Smooth muscle cell (in vitro differentiated cells): ENCODE measurements at regions not wholly inside any gene's neighbourhood (a gene's known extent, or its start where the extent isn't known, plus 50 kb on each side); places are given as distances from the start of the nearest gene placed in this dataset.
"Not testable (repeated sequence)": the region's sequence is repeated elsewhere in the genome, so short reads cannot be mapped to it uniquely, and the experiment has no call there.

Experiments
- DNase-seq: peaks from one replicate; lab custom pipeline; 2025; ENCODE audit not compliant: unreplicated experiment; lab: John Stamatoyannopoulos, UW
- H2AFZ ChIP-seq: fragments of 200-600 bp; sonication (generic); 2 replicates; pipeline ENCODE4 v1.6.0; 2016; ENCODE audit warnings: antibody characterized with exemption, low read depth, mild to moderate bottlenecking
- H3F3A ChIP-seq: fragments of 200-600 bp; sonication (generic); 2 replicates; pipeline ENCODE4 v1.6.0; 2017; ENCODE audit warnings: antibody characterized with exemption, low read depth
- H3K27ac ChIP-seq: fragments of 200-600 bp; sonication (generic); 2 replicates; pipeline ENCODE4 v1.5.1; 2016; ENCODE audit warnings: low read depth, mild to moderate bottlenecking
- H3K27me3 ChIP-seq: fragments of 200-600 bp; sonication (generic); 2 replicates; pipeline ENCODE4 v1.6.1; 2016; ENCODE audit warnings: low read depth, mild to moderate bottlenecking
- H3K36me3 ChIP-seq: fragments of 200-600 bp; sonication (generic); 2 replicates; pipeline ENCODE4 v1.5.1; 2016; ENCODE audit warnings: low read depth
- H3K4me1 ChIP-seq: fragments of 200-600 bp; sonication (generic); 2 replicates; pipeline ENCODE4 v1.5.1; 2016; ENCODE audit warnings: low read depth
- H3K4me2 ChIP-seq: fragments of 200-600 bp; sonication (generic); 2 replicates; pipeline ENCODE4 v1.6.0; 2016; ENCODE audit warnings: mild to moderate bottlenecking
- H3K4me3 ChIP-seq: fragments of 200-600 bp; sonication (generic); 2 replicates; pipeline ENCODE4 v1.5.1; 2016; ENCODE audit warnings: mild to moderate bottlenecking
- H3K79me2 ChIP-seq: fragments of 200-600 bp; sonication (generic); 2 replicates; pipeline ENCODE4 v1.6.0; 2016; ENCODE audit warnings: low read depth, mild to moderate bottlenecking
- H3K9ac ChIP-seq: fragments of 200-600 bp; sonication (generic); 2 replicates; pipeline ENCODE4 v1.6.0; 2016; ENCODE audit warnings: low read depth
- H3K9me3 ChIP-seq: fragments of 200-600 bp; sonication (generic); replicated peaks from 2 replicates; pipeline ENCODE4 v1.5.1; 2016; ENCODE audit warnings: low read depth
- H4K20me1 ChIP-seq: fragments of 200-600 bp; sonication (generic); 2 replicates; pipeline ENCODE4 v1.6.0; 2016; ENCODE audit warnings: low read depth
- WGBS: methylation state at CpG from one replicate; pipeline ENCODE4 v1.1.7; 2016; ENCODE audit warnings: low lambda C conversion rate; 5-methylcytosine and 5-hydroxymethylcytosine counted together
- TF ChIP-seq, protein P1 (sequence below): fragments of 200-600 bp; sonication (generic); IDR thresholded peaks from 2 replicates; pipeline ENCODE4 v1.5.1; 2017; ENCODE audit warnings: borderline replicate concordance, mild to moderate bottlenecking, antibody characterized with exemption; ENCODE audit not compliant: insufficient read depth, poor library complexity, severe bottlenecking

DNA sequence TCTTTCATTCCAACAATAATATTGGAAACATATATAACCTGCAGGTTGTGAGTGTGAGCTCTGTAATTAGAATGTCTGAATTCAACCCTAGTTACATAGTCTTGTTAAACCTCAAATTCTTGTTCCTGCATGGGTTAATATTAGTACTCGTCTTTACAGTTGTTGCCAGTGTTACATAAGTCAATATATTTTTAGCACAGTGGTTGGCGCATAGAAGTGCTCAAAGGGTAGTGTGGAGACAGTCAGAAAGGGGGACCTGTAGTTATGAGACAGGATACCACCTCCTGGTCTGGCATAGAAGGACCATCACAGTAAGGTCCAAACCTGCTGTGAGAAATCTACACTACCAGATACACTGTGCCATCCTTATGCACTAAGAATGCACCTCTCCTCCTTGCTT, 1045.9 kb upstream of the SLIT2 start:
- TF ChIP-seq, protein P1, sequence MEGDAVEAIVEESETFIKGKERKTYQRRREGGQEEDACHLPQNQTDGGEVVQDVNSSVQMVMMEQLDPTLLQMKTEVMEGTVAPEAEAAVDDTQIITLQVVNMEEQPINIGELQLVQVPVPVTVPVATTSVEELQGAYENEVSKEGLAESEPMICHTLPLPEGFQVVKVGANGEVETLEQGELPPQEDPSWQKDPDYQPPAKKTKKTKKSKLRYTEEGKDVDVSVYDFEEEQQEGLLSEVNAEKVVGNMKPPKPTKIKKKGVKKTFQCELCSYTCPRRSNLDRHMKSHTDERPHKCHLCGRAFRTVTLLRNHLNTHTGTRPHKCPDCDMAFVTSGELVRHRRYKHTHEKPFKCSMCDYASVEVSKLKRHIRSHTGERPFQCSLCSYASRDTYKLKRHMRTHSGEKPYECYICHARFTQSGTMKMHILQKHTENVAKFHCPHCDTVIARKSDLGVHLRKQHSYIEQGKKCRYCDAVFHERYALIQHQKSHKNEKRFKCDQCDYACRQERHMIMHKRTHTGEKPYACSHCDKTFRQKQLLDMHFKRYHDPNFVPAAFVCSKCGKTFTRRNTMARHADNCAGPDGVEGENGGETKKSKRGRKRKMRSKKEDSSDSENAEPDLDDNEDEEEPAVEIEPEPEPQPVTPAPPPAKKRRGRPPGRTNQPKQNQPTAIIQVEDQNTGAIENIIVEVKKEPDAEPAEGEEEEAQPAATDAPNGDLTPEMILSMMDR: no peak
- H3K4me1 ChIP-seq: no peaks in the 10 kb centered on the region
- H3K36me3 ChIP-seq: no peaks in the 10 kb centered on the region
- DNase-seq: no peak
- no peaks in the 10 kb centered on the region for H3K79me2 ChIP-seq
- H2AFZ ChIP-seq: no peak overlapping the region
- no peak overlapping the region for H3K9ac ChIP-seq
- no peaks in the 10 kb centered on the region for H3F3A ChIP-seq
- H3K4me2 ChIP-seq: no peak overlapping the region
- no peak overlapping the region for H3K27ac ChIP-seq
- H3K9me3 ChIP-seq: peaks cover 3% of the 10 kb centered on the region
- no peak overlapping the region for H3K4me3 ChIP-seq
- H4K20me1 ChIP-seq: no peaks in the 10 kb centered on the region
- WGBS: 92% methylated on average over 2 of the region's 2 CpGs
- H3K27me3 ChIP-seq: no peaks in the 10 kb centered on the region

DNA sequence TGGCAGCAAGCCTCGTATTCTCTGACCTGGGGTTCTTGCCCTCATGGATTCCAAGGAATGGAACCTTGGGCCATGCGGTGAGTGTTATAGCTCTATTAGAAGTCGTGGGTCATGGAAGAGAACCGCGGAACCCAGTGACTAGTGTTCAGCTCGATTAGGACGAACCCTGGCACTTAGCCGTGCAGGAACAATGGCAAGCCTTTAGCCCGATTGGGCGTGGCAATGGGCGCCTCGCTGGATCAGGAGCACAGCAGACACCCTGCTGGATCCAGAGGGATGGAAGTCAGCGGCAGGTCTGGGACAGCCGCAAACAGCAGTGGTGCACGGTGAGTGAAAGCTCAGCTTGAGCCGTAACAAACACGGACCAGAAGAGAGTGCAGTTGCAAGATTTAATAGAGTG, 1053.9 kb upstream of the SLIT2 start:
- H3K27ac ChIP-seq, H4K20me1 ChIP-seq, H3K4me3 ChIP-seq, H3F3A ChIP-seq, H3K79me2 ChIP-seq, H3K4me1 ChIP-seq, DNase-seq, H3K9ac ChIP-seq, H3K36me3 ChIP-seq, H2AFZ ChIP-seq, H3K4me2 ChIP-seq, H3K9me3 ChIP-seq, H3K27me3 ChIP-seq: not testable (repeated sequence)
- 95% methylated on average over 17 of the region's 17 CpGs for WGBS

DNA sequence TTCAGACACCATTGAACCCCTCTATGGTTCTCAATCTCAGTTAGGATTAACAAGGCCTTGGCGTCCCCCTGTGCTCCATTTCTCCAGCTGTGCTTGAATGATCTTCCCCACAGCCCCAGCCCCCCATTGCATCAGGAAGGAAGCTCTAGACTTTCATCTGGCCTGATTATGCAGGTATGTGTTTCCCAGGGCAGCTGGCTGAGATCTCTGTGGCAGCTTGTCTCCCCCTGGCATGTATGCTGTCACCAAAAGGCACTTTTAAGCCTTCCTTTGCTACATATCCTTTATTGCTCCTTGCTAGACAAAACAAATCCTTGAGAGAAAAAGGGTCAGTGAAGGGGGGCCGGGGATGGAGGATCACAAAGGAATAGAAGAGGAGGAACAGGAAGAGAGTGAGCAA, 1056.0 kb upstream of the SLIT2 start:
- Histone ChIP-seq H3K4me1 (peaks cover 7% of the 10 kb centered on the region), H2AFZ (peak overlapping the region; percentile 21), H3K27me3 (no peaks in the 10 kb centered on the region), H3K36me3 (no peaks in the 10 kb centered on the region), H4K20me1 (no peaks in the 10 kb centered on the region), H3F3A (no peaks in the 10 kb centered on the region), H3K9ac (no peak overlapping the region), H3K27ac (no peak overlapping the region), H3K79me2 (no peaks in the 10 kb centered on the region), H3K4me3 (no peak overlapping the region), H3K4me2 (no peak overlapping the region), H3K9me3 (no peaks in the 10 kb centered on the region)
- DNase-seq: no peak
- 51% methylated on average over 2 of the region's 2 CpGs for WGBS
- TF ChIP-seq, protein P1: no peak

DNA sequence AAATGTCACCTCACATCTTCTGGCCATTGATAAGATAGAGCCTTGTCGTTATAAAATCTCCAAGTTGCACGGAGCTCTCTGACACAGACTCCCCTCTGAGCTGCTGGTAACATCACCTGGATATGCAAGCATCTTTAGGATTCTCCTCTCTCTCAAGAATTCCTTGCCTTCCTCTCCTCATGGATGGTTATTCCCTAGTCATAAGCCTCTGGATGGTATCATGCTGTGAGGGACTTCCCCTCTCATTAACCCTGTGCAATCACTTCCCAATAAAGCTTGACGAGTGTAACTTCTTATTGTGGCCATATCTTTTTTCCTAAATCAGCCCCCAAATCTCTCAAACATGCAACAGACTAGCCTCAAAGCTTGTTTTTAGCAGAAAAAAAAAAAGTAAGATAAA, 1057.0 kb upstream of the SLIT2 start:
- H3K9me3 ChIP-seq: no peaks in the 10 kb centered on the region
- no peak overlapping the region for H3K27ac ChIP-seq
- TF ChIP-seq, protein P1: no peak
- H3K79me2 ChIP-seq: no peaks in the 10 kb centered on the region
- H3F3A ChIP-seq: no peaks in the 10 kb centered on the region
- H3K4me3 ChIP-seq: no peak overlapping the region
- peaks cover 7% of the 10 kb centered on the region for H3K4me1 ChIP-seq
- H3K4me2 ChIP-seq: no peak overlapping the region
- no peak overlapping the region for H3K9ac ChIP-seq
- no peak overlapping the region for H2AFZ ChIP-seq
- 29% methylated on average over 3 of the region's 3 CpGs for WGBS
- DNase-seq: no peak
- no peaks in the 10 kb centered on the region for H3K36me3 ChIP-seq
- H3K27me3 ChIP-seq: no peaks in the 10 kb centered on the region
- no peaks in the 10 kb centered on the region for H4K20me1 ChIP-seq
